ENCODE measurements at regions not wholly inside any gene's neighbourhood (a gene's known extent, or its start where the extent isn't known, plus 50 kb on each side); places are given as distances from the start of the nearest gene placed in this dataset.

DNA sequence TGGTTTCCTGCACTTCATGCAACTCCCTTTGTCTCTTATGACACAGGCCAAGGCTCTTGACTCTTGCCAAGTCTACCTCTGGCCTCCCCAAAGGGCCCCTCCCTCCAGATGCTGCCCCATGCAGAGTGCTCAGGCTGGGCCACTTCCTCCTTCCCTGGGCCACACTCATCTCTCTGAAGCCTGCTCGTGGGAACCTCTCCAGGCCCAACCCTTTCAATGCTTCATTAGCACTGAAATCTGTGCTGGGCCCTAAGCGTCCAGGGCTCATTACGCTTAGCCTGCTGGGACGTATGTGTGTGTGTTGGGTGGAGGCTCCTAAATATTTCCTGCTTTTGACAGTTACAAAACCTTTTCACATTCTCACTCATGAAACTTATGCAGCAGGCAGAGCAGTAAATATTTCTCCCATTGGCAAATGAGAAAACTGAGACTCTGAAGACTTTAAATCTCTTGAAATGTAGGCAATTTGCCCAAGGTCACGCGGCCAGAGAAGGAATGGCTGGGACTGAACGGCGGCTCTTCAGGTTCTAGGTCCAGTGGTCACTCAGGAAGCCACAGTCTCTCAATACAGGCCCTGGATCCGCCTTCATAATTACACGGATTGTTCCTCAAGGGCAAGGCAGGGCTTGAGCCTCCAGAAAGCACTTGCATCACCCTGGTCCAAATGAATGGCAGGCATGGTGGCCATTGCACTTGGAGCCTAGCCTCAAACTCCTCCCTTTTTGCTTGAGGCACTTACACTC, 241.7 kb upstream of the HES1 start:
- no peak for TF ChIP-seq POLR2A (IDR thresholded peaks at IDR 0.05)
- TF ChIP-seq, protein P1, sequence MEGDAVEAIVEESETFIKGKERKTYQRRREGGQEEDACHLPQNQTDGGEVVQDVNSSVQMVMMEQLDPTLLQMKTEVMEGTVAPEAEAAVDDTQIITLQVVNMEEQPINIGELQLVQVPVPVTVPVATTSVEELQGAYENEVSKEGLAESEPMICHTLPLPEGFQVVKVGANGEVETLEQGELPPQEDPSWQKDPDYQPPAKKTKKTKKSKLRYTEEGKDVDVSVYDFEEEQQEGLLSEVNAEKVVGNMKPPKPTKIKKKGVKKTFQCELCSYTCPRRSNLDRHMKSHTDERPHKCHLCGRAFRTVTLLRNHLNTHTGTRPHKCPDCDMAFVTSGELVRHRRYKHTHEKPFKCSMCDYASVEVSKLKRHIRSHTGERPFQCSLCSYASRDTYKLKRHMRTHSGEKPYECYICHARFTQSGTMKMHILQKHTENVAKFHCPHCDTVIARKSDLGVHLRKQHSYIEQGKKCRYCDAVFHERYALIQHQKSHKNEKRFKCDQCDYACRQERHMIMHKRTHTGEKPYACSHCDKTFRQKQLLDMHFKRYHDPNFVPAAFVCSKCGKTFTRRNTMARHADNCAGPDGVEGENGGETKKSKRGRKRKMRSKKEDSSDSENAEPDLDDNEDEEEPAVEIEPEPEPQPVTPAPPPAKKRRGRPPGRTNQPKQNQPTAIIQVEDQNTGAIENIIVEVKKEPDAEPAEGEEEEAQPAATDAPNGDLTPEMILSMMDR (IDR thresholded peaks at IDR 0.05) = no peak
- no peak for TF ChIP-seq EP300 (IDR thresholded peaks at IDR 0.05)
- no peak for TF ChIP-seq POLR2AphosphoS5 (IDR thresholded peaks at IDR 0.05)

Measured in suprapubic skin (tissue), 4 donors.